Trophoblast cell (in vitro differentiated cells and primary cell): ENCODE measurements at regions not wholly inside any gene's neighbourhood (a gene's known extent, or its start where the extent isn't known, plus 50 kb on each side); places are given as distances from the start of the nearest gene placed in this dataset.

ENCODE experiments used
- DNase-seq, 2 donors: peaks; one replicate each; pipeline ENCODE4 v3.0.0-alpha.2; 2016
- H2AFZ ChIP-seq: 2 replicates; pipeline ENCODE4 v1.6.1; 2013; ENCODE audit warnings: low read length, moderate library complexity, mild to moderate bottlenecking; ENCODE audit not compliant: insufficient read depth, poor library complexity
- H2AK5ac ChIP-seq: 2 replicates; pipeline ENCODE4 v1.6.1; 2013; ENCODE audit warnings: mild to moderate bottlenecking, low read length
- H2BK120ac ChIP-seq: 2 replicates; pipeline ENCODE4 v1.6.1; 2013; ENCODE audit warnings: low read length, mild to moderate bottlenecking, moderate library complexity; ENCODE audit not compliant: insufficient read depth, poor library complexity
- H2BK12ac ChIP-seq: 2 replicates; pipeline ENCODE4 v1.6.1; 2013; ENCODE audit warnings: mild to moderate bottlenecking, low read length, moderate library complexity
- H2BK5ac ChIP-seq: 2 replicates; pipeline ENCODE4 v1.6.1; 2013; ENCODE audit warnings: low read length, low read depth, moderate library complexity, mild to moderate bottlenecking; ENCODE audit not compliant: poor library complexity
- H3K14ac ChIP-seq: 2 replicates; pipeline ENCODE4 v1.6.1; 2013; ENCODE audit warnings: mild to moderate bottlenecking, low read length
- H3K18ac ChIP-seq: 2 replicates; pipeline ENCODE4 v1.6.1; 2013; ENCODE audit warnings: mild to moderate bottlenecking, low read length
- H3K23ac ChIP-seq: 2 replicates; pipeline ENCODE4 v1.6.1; 2013; ENCODE audit warnings: low read length
- H3K27ac ChIP-seq: 2 replicates; pipeline ENCODE4 v1.5.1; 2013; ENCODE audit warnings: low read depth, mild to moderate bottlenecking, inconsistent platforms, low read length, moderate library complexity
- H3K27me3 ChIP-seq: 2 replicates; pipeline ENCODE4 v1.6.1; 2013; ENCODE audit warnings: inconsistent platforms, mild to moderate bottlenecking, low read length, moderate library complexity; ENCODE audit not compliant: insufficient read depth
- H3K36me3 ChIP-seq, 2 experiments: 1 replicate in 1 of 2; 2 replicates in 1 of 2; pipeline ENCODE4 v1.6.1; 2013; ENCODE audit warnings: low read length in 2 of 2, mild to moderate bottlenecking in 2 of 2, moderate library complexity in 1 of 2; ENCODE audit not compliant: insufficient read depth in 2 of 2, control insufficient read depth in 1 of 2
- H3K4ac ChIP-seq: 2 replicates; pipeline ENCODE4 v1.6.1; 2013; ENCODE audit warnings: low read depth, mild to moderate bottlenecking, low read length, moderate library complexity
- H3K4me1 ChIP-seq, 2 experiments: 1 replicate in 1 of 2; 2 replicates in 1 of 2; pipeline ENCODE4 v1.6.1; 2013; ENCODE audit warnings: low read length in 2 of 2, mild to moderate bottlenecking in 2 of 2, moderate library complexity in 1 of 2; ENCODE audit not compliant: insufficient read depth in 2 of 2, control insufficient read depth in 1 of 2
- H3K4me2 ChIP-seq: 2 replicates; pipeline ENCODE4 v1.6.1; 2013; ENCODE audit warnings: inconsistent platforms, mild to moderate bottlenecking, low read length, moderate library complexity
- H3K4me3 ChIP-seq: 2 replicates; pipeline ENCODE4 v1.5.1; 2013; ENCODE audit warnings: mild to moderate bottlenecking, low read depth, low read length, inconsistent platforms
- H3K79me1 ChIP-seq: one replicate; pipeline ENCODE4 v1.6.1; 2013; ENCODE audit warnings: low read length
- H3K79me2 ChIP-seq: 2 replicates; pipeline ENCODE4 v1.6.1; 2013; ENCODE audit warnings: low read length, mild to moderate bottlenecking; ENCODE audit not compliant: control insufficient read depth, insufficient read depth, poor library complexity
- H3K9ac ChIP-seq: 2 replicates; pipeline ENCODE4 v1.6.1; 2013; ENCODE audit warnings: mild to moderate bottlenecking, low read length
- H3K9me3 ChIP-seq: 2 replicates; pipeline ENCODE4 v1.6.1; 2013; ENCODE audit warnings: low read depth, mild to moderate bottlenecking, control low read depth, inconsistent platforms, low read length; ENCODE audit not compliant: insufficient read depth
- H4K12ac ChIP-seq: 2 replicates; pipeline ENCODE4 v1.6.1; 2013; ENCODE audit warnings: low read depth, mild to moderate bottlenecking, low read length, moderate library complexity
- H4K8ac ChIP-seq: 2 replicates; pipeline ENCODE4 v1.6.1; 2013; ENCODE audit warnings: low read depth, mild to moderate bottlenecking, low read length, moderate library complexity
- H4K91ac ChIP-seq: one replicate; pipeline ENCODE4 v1.6.1; 2013; ENCODE audit warnings: low read depth, mild to moderate bottlenecking, low read length, moderate library complexity
- WGBS: extraction: QIAGEN DNeasy Blood & Tissue Kit; methylation state at CpG from one replicate; pipeline ENCODE4 v1.1.7; 2013; ENCODE audit warnings: missing lambda C conversion rate; ENCODE audit not compliant: insufficient read length, insufficient coverage; ENCODE audit errors: extremely low coverage; 5-methylcytosine and 5-hydroxymethylcytosine counted together

DNA sequence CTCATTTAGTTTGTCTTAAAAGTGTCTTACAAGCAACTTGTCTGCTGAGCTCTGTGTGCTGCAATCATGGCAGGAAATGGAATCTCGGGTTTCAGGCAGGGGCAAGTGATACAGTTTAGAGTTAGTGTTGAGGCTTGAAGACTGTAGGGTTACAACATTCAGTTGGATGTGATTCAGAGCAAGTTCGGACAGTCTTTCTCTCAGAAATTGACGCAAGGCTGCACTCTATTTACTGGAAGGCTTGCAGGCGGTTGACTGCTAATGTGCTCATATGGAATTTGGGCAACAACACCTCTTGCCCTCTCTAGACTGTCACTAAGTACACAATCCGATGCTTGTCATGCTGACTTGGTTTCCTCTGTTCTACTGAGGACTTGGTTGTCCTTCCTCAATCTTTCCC, 161.7 kb upstream of the BMPER start:
- Histone ChIP-seq H3K23ac (no peak overlapping the region), H4K8ac (no peak overlapping the region), H2AFZ (no peak overlapping the region), H3K27ac (no peak overlapping the region), H3K14ac (no peak overlapping the region), H3K36me3 (no peaks in the 10 kb centered on the region), H3K4ac (no peak overlapping the region), H3K79me2 (no peaks in the 10 kb centered on the region), H2BK12ac (no peak overlapping the region), H3K4me2 (no peak overlapping the region), H3K18ac (no peak overlapping the region), H3K9ac (no peak overlapping the region), H2BK120ac (no peak overlapping the region), H3K4me3 (no peak overlapping the region), H3K27me3 (no peaks in the 10 kb centered on the region), H4K12ac (no peak overlapping the region), H4K91ac (no peak overlapping the region), H3K4me1 (peaks cover 4 to 5% of the 10 kb centered on the region in 2 experiments), H2BK5ac (no peak overlapping the region), H2AK5ac (no peak overlapping the region), H3K79me1 (no peaks in the 10 kb centered on the region), H3K9me3 (peaks cover 2% of the 10 kb centered on the region)
- no CpG with 5 or more reads among the region's 5 CpGs for WGBS
- peak in 1 of 2 donors; percentile 18 for DNase-seq

DNA sequence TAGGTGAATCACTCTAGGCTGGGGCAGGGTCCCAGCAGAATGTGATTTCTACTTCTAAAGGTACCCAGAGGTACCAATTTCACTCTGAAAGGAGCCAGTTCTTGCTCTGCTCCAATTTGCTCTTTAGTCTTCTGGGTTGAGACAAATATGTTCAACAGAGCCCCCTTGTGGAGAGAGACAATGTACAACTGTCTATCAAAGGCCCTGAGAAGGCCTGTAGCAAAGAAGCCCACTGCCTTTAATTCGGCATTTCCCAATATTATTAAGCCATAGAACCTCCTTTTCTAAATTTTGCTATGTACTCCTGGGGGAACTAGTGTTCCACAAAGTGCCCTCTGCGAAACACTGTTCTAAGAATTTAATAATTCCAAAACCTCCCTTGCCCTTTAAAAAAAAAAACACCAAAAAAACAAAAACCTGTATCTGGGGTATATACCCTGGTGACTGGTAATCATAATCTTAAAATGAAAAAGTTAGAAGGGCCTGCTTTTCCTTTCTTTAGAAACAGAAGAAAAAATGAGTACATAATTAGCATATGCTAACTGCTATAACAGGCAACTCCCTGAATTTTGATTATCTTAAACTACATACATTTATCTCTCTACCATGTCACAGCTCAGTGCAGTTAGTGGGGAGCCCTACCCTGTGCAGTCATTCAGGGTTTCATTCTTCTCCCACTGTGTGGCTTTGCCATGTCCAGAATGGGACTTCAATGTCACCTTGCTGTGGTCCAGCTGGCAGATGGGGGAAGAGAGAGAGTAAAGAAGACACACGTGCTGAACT, 160.9 kb upstream of the BMPER start:
- Histone ChIP-seq H3K4me2 (no peak overlapping the region), H4K8ac (no peak overlapping the region), H2BK5ac (no peak overlapping the region), H3K27ac (no peak overlapping the region), H4K91ac (no peak overlapping the region), H3K79me1 (no peaks in the 10 kb centered on the region), H3K23ac (no peak overlapping the region), H2BK120ac (no peak overlapping the region), H3K36me3 (no peaks in the 10 kb centered on the region), H3K79me2 (no peaks in the 10 kb centered on the region), H4K12ac (no peak overlapping the region), H3K4ac (no peak overlapping the region), H3K18ac (no peak overlapping the region), H2AK5ac (no peak overlapping the region), H2AFZ (no peak overlapping the region), H3K9ac (no peak overlapping the region), H3K4me1 (peaks cover 4 to 5% of the 10 kb centered on the region in 2 experiments), H3K4me3 (no peak overlapping the region), H3K27me3 (no peaks in the 10 kb centered on the region), H3K9me3 (peaks cover 2% of the 10 kb centered on the region), H2BK12ac (no peak overlapping the region), H3K14ac (no peak overlapping the region)
- peak; percentile 35 to 86 for DNase-seq
- no CpG with 5 or more reads among the region's 3 CpGs for WGBS

DNA sequence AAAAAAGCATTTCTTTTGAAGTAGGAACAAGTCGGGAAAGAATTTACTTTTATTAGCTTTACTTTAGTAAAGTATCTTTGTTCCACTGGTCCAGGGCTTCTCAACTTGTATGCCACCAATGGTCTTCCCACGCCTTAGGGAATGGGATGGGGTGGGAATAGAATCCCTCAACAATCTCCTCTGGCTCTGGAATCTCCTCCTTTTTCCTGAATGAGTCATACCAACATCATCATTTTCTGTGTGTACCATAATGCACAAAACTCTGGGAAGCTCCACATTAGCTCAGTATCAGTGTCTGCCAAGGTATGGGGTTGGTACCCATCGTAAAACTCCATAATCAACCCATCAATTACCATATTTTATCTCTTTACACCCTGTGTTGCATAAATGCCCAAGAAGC, 159.4 kb upstream of the BMPER start:
- no peak overlapping the region for H3K18ac ChIP-seq
- no peaks in the 10 kb centered on the region for H3K27me3 ChIP-seq
- no peak overlapping the region for H3K4me3 ChIP-seq
- H3K14ac ChIP-seq: no peak overlapping the region
- H3K23ac ChIP-seq: no peak overlapping the region
- no peak overlapping the region for H2BK120ac ChIP-seq
- peaks cover 4 to 5% of the 10 kb centered on the region in 2 experiments for H3K4me1 ChIP-seq
- no peaks in the 10 kb centered on the region for H3K79me1 ChIP-seq
- DNase-seq: no peak
- no peak overlapping the region for H3K27ac ChIP-seq
- H3K4me2 ChIP-seq: no peak overlapping the region
- no peak overlapping the region for H4K8ac ChIP-seq
- no peak overlapping the region for H4K91ac ChIP-seq
- H3K9me3 ChIP-seq: peaks cover 2% of the 10 kb centered on the region
- no peak overlapping the region for H3K4ac ChIP-seq
- H2AK5ac ChIP-seq: no peak overlapping the region
- H2BK5ac ChIP-seq: no peak overlapping the region
- H4K12ac ChIP-seq: no peak overlapping the region
- H3K79me2 ChIP-seq: no peaks in the 10 kb centered on the region
- no peak overlapping the region for H3K9ac ChIP-seq
- no peak overlapping the region for H2AFZ ChIP-seq
- WGBS: no CpG with 5 or more reads among the region's 3 CpGs
- no peaks in the 10 kb centered on the region for H3K36me3 ChIP-seq
- no peak overlapping the region for H2BK12ac ChIP-seq

DNA sequence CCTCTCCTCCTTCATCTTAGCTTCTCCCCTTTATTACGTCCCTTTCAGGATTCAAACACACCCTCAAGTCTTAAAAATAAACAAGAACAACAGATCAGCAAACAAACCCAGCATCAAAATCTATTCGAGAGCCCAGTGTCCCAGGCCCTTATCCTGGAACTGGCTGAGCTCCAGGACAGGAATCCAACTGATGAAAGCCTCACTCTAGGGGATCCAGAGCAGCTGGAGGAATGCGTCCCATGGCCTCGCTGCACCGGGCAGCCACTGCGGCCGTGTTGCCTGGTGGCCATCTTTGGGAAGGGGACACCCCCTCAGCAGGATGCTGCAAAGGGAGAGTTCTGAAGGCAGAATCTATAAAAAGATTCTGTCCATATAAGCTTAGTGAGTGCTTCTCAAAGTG, 156.5 kb upstream of the BMPER start:
- Histone ChIP-seq H2BK5ac (no peak overlapping the region), H3K27me3 (no peaks in the 10 kb centered on the region), H3K18ac (no peak overlapping the region), H2BK12ac (no peak overlapping the region), H3K36me3 (no peaks in the 10 kb centered on the region), H4K8ac (no peak overlapping the region), H2BK120ac (no peak overlapping the region), H3K14ac (no peak overlapping the region), H3K4me2 (no peak overlapping the region), H4K91ac (no peak overlapping the region), H3K4me3 (no peak overlapping the region), H3K23ac (no peak overlapping the region), H2AK5ac (no peak overlapping the region), H4K12ac (no peak overlapping the region), H3K9ac (no peak overlapping the region), H3K4me1 (peaks cover 0 to 3% of the 10 kb centered on the region in 2 experiments), H3K4ac (no peak overlapping the region), H2AFZ (no peak overlapping the region), H3K79me1 (no peaks in the 10 kb centered on the region), H3K27ac (no peak overlapping the region), H3K9me3 (peaks cover 2% of the 10 kb centered on the region), H3K79me2 (no peaks in the 10 kb centered on the region)
- WGBS: no CpG with 5 or more reads among the region's 7 CpGs
- peak; percentile 48 to 52 for DNase-seq
